Thyroid gland (tissue), 4 donors: ENCODE measurements at regions not wholly inside any gene's neighbourhood (a gene's known extent, or its start where the extent isn't known, plus 50 kb on each side); places are given as distances from the start of the nearest gene placed in this dataset.

ENCODE experiments used
- DNase-seq, 2 donors: peaks; one replicate each; pipeline ENCODE4 v3.0.0-alpha.2; 2019
- H3K27ac ChIP-seq, 3 donors: fragments of 200-600 bp; sonication (generic); 1 replicate in 2 of 3; 2 replicates in 1 of 3; pipeline ENCODE4 v1.5.1; 2016 to 2019; ENCODE audit warnings: mild to moderate bottlenecking in 1 of 3, moderate library complexity in 1 of 3
- H3K27me3 ChIP-seq: fragments of 200-600 bp; sonication (generic); one replicate; pipeline ENCODE4 v1.5.1; 2019
- H3K36me3 ChIP-seq, 2 donors: fragments of 200-600 bp; sonication (generic); one replicate each; pipeline ENCODE4 v1.5.1; 2016 to 2019
- H3K4me1 ChIP-seq, 2 donors: fragments of 200-600 bp; sonication (generic); one replicate each; pipeline ENCODE4 v1.5.1; 2017 to 2019
- H3K4me3 ChIP-seq, 3 donors: fragments of 200-600 bp; sonication (generic); replicated peaks in 1 of 3; 1 replicate in 2 of 3; 2 replicates in 1 of 3; pipeline ENCODE4 v1.5.1; 2016; ENCODE audit warnings: mild to moderate bottlenecking in 1 of 3
- H3K9me3 ChIP-seq: fragments of 200-600 bp; sonication (generic); one replicate; pipeline ENCODE4 v1.5.1; 2017
- CTCF ChIP-seq, 6 experiments: fragments of 200-600 bp in 3 of 6; fragments of 450-650 bp in 3 of 6; sonication (generic) in 3 of 6; IDR thresholded peaks; one replicate each; pipeline ENCODE4 v1.5.1; 2016 to 2019; ENCODE audit warnings: antibody characterized with exemption in 6 of 6, mild to moderate bottlenecking in 2 of 6, inconsistent platforms in 1 of 6, moderate library complexity in 1 of 6
- POLR2A ChIP-seq, 2 donors: fragments of 450-650 bp; IDR thresholded peaks; one replicate each; pipeline ENCODE4 v1.6.1; 2017; ENCODE audit warnings: antibody characterized with exemption in 2 of 2, mild to moderate bottlenecking in 2 of 2, moderate library complexity in 1 of 2
- WGBS, 2 donors: methylation state at CpG; one replicate each; pipeline ENCODE4 v1.1.5; 2017; 5-methylcytosine and 5-hydroxymethylcytosine counted together
- intact Hi-C: fragments of 100-400 bp; cut with DNase I; formaldehyde crosslinking; loops from one replicate; pipeline ENCODE4 v1.15.1; 2023

- no peak overlapping the region for H3K4me3 ChIP-seq
- no peaks in the 10 kb centered on the region for H3K4me1 ChIP-seq
- DNase-seq = no peak
- H3K9me3 ChIP-seq = no peaks in the 10 kb centered on the region
- WGBS, 2 donors = 68 to 78% methylated on average over 1 of the region's 1 CpG
- no peaks in the 10 kb centered on the region for H3K36me3 ChIP-seq
- no peak for TF ChIP-seq CTCF (IDR thresholded peaks at IDR 0.05)
- TF ChIP-seq POLR2A (IDR thresholded peaks at IDR 0.05) = no peak
- no peak overlapping the region for H3K27ac ChIP-seq
- intact Hi-C loops = no loop called here
- H3K27me3 ChIP-seq = no peaks in the 10 kb centered on the region
Observed at GRCh38 chr6:163771180-163771579, 356.7 kb downstream of the QKI start.

GRCh38 chr6:163768905-163769304 is 354.4 kb downstream of the QKI start:
- no peaks in the 10 kb centered on the region for H3K36me3 ChIP-seq
- peaks cover 0 to 5% of the 10 kb centered on the region in 2 donors for H3K4me1 ChIP-seq
- intact Hi-C loops = no loop called here
- no peaks in the 10 kb centered on the region for H3K9me3 ChIP-seq
- DNase-seq = no peak
- no peak for TF ChIP-seq CTCF (IDR thresholded peaks at IDR 0.05)
- no peak for TF ChIP-seq POLR2A (IDR thresholded peaks at IDR 0.05)
- no peak overlapping the region for H3K27ac ChIP-seq
- no peak overlapping the region for H3K4me3 ChIP-seq
- no peaks in the 10 kb centered on the region for H3K27me3 ChIP-seq

- Histone ChIP-seq H3K27me3 (no peaks in the 10 kb centered on the region), H3K9me3 (no peaks in the 10 kb centered on the region), H3K36me3 (no peaks in the 10 kb centered on the region), H3K27ac (no peak overlapping the region), H3K4me3 (no peak overlapping the region), H3K4me1 (peaks cover 0 to 5% of the 10 kb centered on the region in 2 donors)
- 95 to 96% methylated on average over 2 of the region's 2 CpGs for WGBS, 2 donors
- intact Hi-C loops = no loop called here
- TF ChIP-seq POLR2A (IDR thresholded peaks at IDR 0.05) = no peak
- no peak for TF ChIP-seq CTCF (IDR thresholded peaks at IDR 0.05)
- no peak for DNase-seq
Observed at GRCh38 chr6:163766936-163767335, 352.4 kb downstream of the QKI start.

GRCh38 chr6:163765335-163765734 is 350.8 kb downstream of the QKI start:
- TF ChIP-seq CTCF (IDR thresholded peaks at IDR 0.05) (no peak), POLR2A (IDR thresholded peaks at IDR 0.05) (no peak)
- 95 to 100% methylated on average over 1 of the region's 1 CpG for WGBS, 2 donors
- no peaks in the 10 kb centered on the region for H3K9me3 ChIP-seq
- H3K4me1 ChIP-seq = peaks cover 0 to 5% of the 10 kb centered on the region in 2 donors
- H3K27ac ChIP-seq = no peak overlapping the region
- no peaks in the 10 kb centered on the region for H3K36me3 ChIP-seq
- H3K4me3 ChIP-seq = no peak overlapping the region
- no peak for DNase-seq
- no peaks in the 10 kb centered on the region for H3K27me3 ChIP-seq
- intact Hi-C loops = no loop called here

- intact Hi-C loops = no loop called here
- Histone ChIP-seq H3K4me1 (peaks cover 0 to 5% of the 10 kb centered on the region in 2 donors), H3K4me3 (no peak overlapping the region), H3K9me3 (no peaks in the 10 kb centered on the region), H3K27ac (no peak overlapping the region), H3K36me3 (no peaks in the 10 kb centered on the region), H3K27me3 (no peaks in the 10 kb centered on the region)
- TF ChIP-seq POLR2A (IDR thresholded peaks at IDR 0.05) (no peak), CTCF (IDR thresholded peaks at IDR 0.05) (no peak)
- no peak for DNase-seq
- 47 to 56% methylated on average over 4 of the region's 4 CpGs for whole genome bisulfite sequencing, 2 donors
Observed at GRCh38 chr6:163764565-163764964, 350.0 kb downstream of the QKI start.
